HT-29 (cell line): ENCODE measurements at regions not wholly inside any gene's neighbourhood (a gene's known extent, or its start where the extent isn't known, plus 50 kb on each side); places are given as distances from the start of the nearest gene placed in this dataset. TPM values are rescaled to one million over a fixed set of nuclear protein-coding genes. Genes with fewer than 3 reads are reported as not detected.

Experiments used
- DNase-seq: peaks from one replicate; pipeline ENCODE4 v3.0.0-alpha.2; 2015; ENCODE audit warnings: low spot score
- small RNA-seq: library from RNA; depleted of rRNA; stranded (forward); fragments of <200 nt; gene quantifications from one replicate; pipeline ENCODE3, GENCODE V24; 2014

DNA sequence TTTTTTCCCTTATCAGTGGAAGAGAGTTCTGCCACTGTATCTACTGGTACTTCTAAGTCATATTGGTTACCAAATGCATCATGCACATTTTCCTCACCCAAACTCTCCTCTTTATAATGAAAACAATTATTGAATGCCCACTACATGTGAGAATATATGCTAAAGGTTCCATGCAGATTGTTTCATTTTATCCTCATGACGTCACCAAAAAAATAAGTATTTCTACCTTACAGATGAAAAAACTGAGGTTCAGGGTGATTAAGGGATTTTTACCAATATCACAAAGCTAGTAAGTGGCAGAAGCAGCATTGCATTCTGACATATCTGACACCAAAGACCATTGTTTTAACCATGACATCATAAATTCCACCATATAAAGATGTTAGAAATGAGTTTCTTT lies 51.9 kb upstream of the ZEB2 start:
- DNase-seq, result no peak

DNA sequence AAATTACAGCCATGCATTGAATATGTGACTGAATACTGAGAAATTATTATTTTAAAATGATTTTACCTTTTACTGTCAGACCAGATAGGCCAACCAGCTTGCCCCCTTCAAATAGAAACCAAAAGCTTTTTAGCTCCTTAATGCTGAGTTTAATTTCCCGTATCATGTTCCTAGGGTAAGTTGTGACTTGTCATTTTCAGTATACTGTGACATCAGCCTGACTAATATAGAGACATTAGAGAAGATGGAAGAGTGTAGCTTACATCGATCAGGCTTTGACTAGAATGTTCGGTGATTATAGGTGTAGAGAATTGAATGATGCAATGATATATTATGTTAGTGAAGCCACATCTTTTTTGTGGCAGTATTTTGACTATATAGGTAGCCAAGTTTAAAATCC lies 50.6 kb upstream of the ZEB2 start:
- no peak for DNase-seq

Small RNA genes in the stretch of these regions (small RNA-seq; reads per million reads assigned to genes)
- gene RF00019 (not detected), gene RF01992 (not detected), gene RNA5SP106 (not detected), gene RNU6-692P (not detected), gene RNU6-715P (not detected), gene RNU7-2P (not detected)
